Activated CD4-positive, alpha-beta T cell treated with anti-CD3 and anti-CD28 coated beads, Interleukin-2, amount 50 U/mL, for 24 hours (primary cell): ENCODE measurements at regions not wholly inside any gene's neighbourhood (a gene's known extent, or its start where the extent isn't known, plus 50 kb on each side); places are given as distances from the start of the nearest gene placed in this dataset.

Experiments
- DNase-seq, 2 donors: peaks; one replicate each; pipeline ENCODE4 v3.0.0-alpha.2; 2020; ENCODE audit warnings: low read depth in 1 of 2, low spot score in 1 of 2

DNA sequence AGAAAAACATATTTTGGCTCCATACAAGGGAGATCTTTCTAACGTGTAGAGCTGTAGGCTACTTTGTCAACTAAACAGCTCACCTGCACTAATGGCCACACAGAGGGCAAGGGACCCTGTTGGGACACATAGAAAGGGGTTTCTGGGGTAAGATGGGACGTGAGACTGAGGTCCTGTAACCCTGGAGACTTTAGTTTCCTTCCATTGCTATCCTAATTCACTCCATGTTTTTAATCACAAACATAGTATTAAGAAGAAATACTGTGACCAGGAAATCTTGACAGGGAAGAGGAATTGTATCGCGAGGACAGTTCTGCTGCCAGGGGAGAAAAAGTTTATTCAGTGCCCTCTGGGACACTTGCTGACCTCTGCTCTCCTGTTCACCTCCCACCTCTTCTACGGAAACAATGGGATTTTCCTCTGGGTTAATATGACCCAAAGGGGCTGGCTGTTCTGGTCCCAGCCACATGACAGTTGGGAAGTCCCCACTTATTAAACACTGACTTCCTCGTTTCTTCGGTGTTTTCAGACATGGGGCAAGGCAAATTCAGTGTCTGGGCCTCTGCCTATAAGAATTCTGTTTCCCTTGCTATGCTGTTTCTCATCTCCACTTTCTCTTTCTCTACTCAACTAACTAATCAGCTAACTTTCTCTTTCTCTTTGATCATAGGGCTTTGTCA is 106.9 kb upstream of the SEMA6A start:
- no peak for DNase-seq

- DNase-seq: no peak
Observed at GRCh38 chr5:116675626-116675910, 100.9 kb upstream of the SEMA6A start.

DNA sequence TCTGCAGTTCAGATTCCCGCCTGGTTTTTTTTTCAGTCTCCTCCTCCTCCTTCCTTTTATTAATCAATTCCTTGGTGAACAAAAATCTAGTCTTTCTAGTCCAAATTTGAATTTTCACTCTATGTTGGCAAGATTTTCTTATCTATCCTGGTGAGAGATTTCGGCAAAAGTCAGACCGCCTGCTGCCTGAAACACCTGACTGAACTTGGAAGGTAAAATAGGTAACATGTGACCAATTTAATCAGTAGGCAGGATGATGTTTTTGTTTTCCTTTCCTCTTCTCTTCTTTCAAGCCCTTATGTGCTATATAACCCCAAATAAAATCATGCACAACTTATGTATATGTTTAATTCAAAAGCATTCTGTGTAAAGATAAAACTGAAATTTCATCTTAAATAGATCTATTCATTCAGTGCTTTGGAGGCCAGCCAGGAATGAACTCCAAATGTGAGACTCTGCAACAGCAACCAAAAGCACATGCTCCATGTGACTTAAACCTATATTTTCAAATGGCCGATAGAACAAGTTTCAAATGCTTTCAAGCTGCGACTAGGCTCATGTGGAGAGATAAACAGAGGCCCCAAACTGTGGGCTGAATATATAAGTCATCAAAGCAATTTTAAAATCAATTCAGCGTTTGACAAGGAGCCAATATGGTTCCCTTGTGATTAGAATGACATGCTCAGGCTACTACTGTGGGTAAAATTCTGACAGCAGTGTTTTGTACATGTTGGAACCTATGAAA is 100.4 kb upstream of the SEMA6A start:
- DNase-seq: no peak

DNA sequence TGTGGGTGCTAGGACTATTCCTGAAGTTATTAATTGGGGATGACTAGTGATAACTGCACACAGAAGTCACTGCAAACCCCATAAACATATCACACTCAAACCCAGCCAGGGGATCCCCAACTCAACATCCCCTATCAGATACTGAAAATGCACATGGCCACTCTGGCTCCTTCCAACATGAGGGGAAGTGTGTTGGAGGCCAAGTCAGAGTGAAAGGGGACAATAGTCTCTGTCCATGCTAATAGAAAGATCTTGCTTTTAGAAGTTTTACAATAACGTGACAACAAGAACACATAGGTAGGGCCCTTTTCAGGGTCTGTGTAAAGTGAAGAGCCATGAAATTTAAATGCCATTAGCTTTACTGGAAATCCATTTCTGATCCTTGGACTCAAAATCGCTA is 98.8 kb upstream of the SEMA6A start:
- no peak for DNase-seq

DNA sequence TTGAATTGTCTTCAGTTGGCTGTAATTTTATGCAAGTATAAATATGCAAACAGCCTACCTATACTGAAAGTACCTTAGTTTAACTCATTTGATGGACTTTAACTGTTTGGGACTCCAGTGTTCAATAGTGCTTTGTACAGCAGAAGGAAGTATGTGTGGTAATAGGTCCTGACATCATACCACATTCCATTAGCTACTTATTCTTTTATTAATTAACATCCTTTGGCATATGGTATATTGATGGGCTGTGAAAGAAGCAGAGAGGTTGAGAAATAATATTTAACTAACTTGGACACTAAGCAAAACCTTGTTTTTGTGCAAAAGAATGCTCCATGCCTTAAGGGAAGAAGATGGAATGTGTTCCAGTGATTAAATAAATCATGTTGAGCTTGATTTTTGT is 97.6 kb upstream of the SEMA6A start:
- DNase-seq: no peak

DNA sequence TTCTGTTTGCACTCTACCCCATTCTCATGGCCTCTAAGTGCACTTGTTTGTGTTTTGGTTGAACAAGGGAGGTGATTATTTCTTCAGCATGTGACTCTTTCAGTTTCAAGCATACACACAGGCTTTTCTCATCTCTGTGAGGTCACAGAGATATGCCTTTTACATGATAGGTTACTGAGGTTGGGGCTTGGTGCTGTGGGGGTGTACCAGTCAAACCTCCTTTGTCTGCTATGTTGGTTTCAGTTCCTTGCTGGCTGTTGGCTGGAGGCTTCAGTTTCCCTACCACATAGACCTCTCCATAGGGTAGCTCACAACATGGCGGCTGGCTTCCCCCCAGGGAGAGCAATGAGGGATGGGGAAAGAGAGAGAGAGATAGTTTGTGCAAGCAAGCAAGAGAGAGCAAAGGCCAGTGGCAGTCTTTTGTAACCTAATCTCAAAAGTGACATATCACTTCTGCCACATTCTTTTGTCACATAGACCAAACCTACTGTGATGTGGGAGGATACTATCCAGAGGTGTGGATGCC is 96.7 kb upstream of the SEMA6A start:
- no peak for DNase-seq

DNA sequence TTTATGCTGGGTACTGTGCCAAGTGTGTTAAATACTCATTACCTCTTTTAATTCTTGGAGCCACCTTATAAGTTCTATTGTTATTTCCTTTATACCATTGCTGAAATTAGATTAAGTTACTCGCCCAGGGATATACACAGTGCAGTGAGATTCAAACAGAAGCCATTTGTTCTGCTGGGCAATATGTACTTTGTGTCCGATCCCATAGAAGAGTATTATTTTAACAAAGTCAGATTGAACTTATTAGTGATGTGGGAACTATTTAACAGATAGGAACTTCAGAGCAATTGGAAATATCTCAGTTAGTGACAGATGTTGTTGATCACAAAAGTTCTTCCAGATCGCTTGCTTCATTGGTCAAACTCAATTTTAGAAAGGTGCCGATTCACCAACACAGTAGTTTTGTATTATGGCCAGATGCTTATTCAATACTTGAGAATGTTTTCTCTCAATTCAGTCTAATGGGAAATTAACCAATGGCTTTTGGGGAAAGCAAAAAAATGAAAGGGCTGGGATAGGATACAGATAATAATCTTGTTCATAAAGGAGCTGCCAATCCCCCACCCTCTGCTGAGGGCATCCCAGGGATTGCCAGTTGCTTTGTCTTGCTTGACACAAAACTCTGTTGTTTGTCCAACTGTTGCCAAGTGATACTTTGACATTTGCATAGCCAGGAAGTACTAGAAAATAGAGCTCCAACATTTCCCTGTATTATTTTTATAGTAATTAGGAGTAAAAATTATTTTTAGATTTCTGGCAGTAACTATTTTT is 94.8 kb upstream of the SEMA6A start:
- DNase-seq: no peak

- DNase-seq: no peak
Observed at GRCh38 chr5:116668390-116668789, 93.8 kb upstream of the SEMA6A start.

DNA sequence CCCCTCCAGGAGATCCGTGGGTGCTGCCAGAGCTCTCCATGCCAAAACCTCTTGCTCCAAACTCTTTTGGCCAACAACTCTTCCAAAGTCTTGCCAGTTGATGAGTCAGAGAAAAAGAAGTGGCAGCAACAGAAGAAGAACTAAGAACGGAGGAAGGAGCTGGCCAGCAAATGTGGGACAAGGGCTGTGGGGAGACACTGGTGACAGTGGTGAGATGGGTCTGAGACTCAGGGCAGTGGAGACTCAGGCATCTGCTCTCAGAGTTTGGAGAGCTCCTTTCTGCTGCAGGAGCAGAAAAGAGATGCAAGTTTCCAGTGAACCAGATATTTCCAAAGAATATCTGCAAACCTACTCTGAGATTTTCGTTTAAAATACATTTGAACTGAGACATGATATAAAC is 92.3 kb upstream of the SEMA6A start:
- no peak for DNase-seq

DNA sequence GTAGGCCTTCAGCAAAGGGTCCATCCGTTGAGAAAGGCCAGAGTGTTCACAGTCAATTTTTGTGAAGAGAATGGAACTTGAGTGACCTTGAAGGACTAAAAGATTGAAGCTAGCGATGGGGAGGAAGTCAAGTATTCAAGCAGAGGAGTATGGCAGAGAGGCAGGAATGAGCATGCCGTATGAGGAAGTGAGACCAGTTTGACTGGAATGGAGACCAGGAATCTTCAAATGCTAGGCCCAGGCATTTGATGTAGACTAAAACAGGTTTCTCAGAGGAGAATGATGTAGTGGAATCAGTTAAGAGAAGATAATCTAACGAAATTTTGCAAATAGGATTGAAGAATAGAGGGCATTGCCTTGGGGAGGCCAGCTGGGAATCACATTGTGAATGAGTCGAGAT is 90.4 kb upstream of the SEMA6A start:
- DNase-seq: no peak

DNA sequence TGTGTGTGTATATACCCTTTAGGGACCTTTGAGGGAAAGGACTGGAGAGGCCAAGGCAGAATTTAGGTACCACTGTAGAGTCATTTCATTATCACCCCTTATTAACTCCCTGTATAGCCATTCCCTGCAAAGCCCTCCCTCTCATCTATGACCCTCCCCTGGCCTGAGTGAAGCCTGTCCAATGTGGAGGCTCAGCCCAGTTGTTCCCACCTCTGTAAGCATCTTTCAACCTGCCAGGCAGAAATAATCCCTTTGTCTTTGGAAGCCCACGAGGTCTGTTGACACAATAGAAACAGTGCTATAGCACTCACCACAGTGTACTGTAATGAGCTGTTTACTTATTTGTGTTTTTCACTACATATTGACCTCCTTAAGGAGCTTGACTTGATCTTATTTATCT is 88.5 kb upstream of the SEMA6A start:
- DNase-seq: no peak

DNA sequence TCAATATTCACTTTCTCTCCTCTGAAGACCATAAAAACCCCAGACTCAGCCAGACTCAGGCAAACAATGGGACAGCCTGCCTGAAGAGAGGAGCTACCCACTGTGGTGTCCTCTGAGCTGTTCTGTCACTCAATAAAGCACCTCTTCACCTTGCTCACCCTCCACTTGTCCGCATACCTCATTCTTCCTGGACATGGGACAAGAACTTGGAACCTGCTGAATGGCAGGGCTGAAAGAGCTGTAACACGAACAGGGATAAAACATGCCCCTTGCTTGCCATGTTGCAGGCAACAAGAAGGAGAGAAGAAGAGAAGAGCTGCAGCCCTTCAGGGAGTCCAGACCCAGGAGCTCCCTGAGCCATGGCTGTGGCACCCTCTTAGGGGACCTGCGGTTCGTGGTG is 86.8 kb upstream of the SEMA6A start:
- DNase-seq: no peak

DNA sequence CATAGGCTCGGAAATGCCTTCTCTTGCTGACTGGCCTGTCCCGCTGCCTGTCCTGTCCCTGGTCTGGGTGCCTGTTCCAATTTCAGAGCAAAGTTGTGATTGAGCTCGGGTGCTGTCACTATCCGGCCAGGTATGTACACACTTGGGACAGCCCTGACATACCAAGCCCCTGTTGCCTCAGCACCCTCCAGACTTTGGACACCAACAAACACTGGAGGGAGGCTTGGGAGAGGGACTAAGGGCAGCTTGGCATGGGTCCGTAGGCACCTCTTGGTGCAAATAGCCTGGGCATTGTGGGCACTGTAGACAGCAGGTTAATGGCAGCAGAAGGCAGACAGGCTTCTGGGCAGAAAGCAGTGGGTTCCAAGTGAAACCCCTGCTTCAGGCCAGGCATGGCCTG is 86.3 kb upstream of the SEMA6A start:
- no peak for DNase-seq

GRCh38 chr5:116658830-116659229 is 84.2 kb upstream of the SEMA6A start:
- DNase-seq: no peak

DNA sequence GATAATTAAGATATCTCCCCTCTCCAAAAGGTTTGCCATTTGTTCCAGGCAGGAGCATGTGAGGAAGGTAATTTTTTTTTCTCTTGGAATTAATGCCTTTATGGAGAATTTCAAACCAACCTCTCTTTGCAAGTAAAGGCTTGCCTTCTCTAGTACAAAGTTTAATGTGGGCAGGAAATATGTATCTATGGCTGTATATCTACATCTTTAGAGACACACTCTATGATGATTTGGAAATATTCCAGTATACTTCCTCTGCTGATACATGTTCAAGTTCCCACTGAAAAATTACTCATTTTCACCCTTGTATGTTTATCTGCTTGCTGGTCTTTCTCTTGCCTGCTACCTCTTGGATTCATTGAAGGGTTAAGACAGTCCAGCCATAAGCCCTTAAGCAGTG is 83.5 kb upstream of the SEMA6A start:
- DNase-seq: no peak

- DNase-seq: no peak
Observed at GRCh38 chr5:116655431-116655830, 80.8 kb upstream of the SEMA6A start.

GRCh38 chr5:116654925-116655324 is 80.3 kb upstream of the SEMA6A start:
- DNase-seq: no peak

- DNase-seq: no peak
Observed at GRCh38 chr5:116652903-116653302, 78.3 kb upstream of the SEMA6A start.

DNA sequence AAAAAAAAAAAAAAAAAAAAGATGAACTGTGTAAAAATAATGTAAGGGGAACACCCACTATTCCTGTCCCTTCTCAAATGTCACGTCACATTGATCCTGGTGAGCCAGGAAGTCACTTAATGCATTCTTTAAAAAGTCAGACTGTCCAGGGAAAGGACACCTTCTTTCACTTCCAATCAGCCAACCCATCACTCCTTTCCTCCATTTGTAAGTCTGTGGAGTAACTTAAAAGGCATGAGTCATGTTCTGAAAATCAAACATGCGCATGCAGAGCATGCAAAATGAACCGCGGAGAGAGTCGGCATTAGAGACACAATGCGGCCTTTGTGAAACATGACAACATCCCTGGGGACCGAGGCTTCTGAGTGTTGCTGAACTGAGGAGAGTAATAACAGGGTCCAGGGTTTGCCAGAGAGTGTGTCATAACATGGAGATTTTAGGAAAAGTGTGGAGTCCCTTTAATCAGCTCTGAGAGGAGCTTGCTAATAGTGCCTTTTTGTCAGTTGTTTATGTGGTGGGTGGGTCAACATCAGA is 77.6 kb upstream of the SEMA6A start:
- no peak for DNase-seq

DNA sequence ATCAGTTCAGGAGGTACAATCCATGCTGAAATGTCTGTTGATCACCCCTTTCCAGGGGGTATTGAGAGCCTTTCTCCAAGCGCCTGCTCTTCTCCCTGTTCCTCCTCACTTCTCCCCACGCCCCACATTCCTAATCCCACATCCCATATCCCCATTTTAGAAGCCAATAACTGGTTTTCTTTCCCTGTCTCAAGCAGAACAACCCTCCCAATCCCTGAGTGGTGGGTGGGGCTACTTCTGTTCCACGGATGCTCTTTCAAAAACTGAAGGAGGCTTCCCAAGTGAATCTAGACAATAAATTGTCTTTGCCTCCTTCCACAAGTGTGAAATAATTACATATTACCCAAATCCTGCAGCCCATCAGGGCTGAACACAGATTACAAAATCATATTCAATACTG is 77.0 kb upstream of the SEMA6A start:
- DNase-seq: no peak

DNA sequence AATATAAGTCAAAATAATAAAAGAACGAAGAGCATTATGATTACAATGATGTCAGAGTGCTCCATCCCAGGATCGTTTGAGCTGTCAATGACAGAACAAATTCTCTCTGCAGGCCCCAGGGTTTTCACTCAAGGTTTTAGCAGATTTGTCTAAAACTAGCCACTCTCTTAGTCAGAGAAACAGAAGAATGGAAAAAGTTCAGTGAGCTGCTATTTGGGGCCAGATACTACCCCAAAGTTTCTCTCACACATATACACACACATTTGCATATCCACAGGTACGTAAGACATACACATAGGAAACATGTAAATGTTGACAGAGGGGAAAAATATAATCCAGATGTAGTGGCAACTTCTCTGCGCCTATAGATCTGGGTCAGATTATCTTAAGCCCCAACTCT is 76.3 kb upstream of the SEMA6A start:
- DNase-seq: no peak

- no peak for DNase-seq
Observed at GRCh38 chr5:116650544-116650943, 75.9 kb upstream of the SEMA6A start.
